ENCODE measurements at regions not wholly inside any gene's neighbourhood (a gene's known extent, or its start where the extent isn't known, plus 50 kb on each side); places are given as distances from the start of the nearest gene placed in this dataset.

DNA sequence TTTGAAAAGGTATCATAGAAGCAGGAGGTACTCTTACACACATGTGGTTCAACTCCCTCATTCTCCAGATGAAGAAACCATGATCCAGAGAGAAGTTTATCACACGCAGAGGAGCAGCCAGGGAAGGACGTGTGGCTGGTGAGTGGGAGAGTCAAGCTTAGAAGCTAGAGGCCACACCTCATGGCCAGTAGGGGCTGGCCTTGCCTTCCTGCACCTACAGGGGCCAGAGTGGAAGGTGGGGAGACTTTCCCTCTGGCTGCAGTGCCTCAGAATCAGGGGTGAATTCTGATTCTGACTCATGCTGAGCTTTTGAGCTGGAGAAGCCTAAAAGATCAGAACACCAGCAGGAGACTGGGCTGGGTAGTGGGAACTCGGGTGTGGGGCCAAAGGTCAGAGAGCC, 1067.9 kb downstream of the BCL11B start:
- Histone ChIP-seq H3K4me3 (no peak overlapping the region), H3K27me3 (no peaks in the 10 kb centered on the region), H3K36me3 (no peaks in the 10 kb centered on the region), H3K27ac (no peak overlapping the region), H3K4me1 (no peaks in the 10 kb centered on the region), H3K9me3 (no peaks in the 10 kb centered on the region), H3K9ac (ENCODE audit: low read depth in 2 of 2, low read length in 2 of 2) (no peak overlapping the region)
- TF ChIP-seq, protein P1, sequence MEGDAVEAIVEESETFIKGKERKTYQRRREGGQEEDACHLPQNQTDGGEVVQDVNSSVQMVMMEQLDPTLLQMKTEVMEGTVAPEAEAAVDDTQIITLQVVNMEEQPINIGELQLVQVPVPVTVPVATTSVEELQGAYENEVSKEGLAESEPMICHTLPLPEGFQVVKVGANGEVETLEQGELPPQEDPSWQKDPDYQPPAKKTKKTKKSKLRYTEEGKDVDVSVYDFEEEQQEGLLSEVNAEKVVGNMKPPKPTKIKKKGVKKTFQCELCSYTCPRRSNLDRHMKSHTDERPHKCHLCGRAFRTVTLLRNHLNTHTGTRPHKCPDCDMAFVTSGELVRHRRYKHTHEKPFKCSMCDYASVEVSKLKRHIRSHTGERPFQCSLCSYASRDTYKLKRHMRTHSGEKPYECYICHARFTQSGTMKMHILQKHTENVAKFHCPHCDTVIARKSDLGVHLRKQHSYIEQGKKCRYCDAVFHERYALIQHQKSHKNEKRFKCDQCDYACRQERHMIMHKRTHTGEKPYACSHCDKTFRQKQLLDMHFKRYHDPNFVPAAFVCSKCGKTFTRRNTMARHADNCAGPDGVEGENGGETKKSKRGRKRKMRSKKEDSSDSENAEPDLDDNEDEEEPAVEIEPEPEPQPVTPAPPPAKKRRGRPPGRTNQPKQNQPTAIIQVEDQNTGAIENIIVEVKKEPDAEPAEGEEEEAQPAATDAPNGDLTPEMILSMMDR (IDR thresholded peaks at IDR 0.05), result no peak
- no peak for DNase-seq
- intact Hi-C loops (cut with DNase I), result no loop called here

DNA sequence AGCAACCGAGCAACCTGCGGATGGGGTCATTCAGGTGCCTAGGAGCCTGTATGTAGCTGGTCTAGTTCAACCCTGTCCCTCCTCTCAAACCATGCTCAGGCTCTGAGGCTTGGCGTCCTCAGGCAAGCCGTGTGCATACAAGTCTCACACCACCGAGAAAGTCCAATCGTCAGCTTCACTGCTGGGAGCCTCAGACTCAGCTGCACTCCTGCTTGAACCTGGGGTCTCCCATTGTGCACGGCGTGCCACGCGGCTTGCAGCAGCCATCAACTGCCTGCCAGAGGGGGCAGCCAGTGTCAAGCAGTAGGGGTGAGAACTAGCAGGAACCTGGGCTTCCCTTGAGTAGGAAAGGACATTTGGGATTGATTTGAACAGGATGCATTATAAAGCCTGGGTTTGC, 1064.6 kb downstream of the BCL11B start:
- Histone ChIP-seq H3K9me3 (no peaks in the 10 kb centered on the region), H3K4me3 (no peak overlapping the region), H3K27ac (no peak overlapping the region), H3K36me3 (no peaks in the 10 kb centered on the region), H3K27me3 (no peaks in the 10 kb centered on the region), H3K4me1 (no peaks in the 10 kb centered on the region), H3K9ac (ENCODE audit: low read depth in 2 of 2, low read length in 2 of 2) (no peak overlapping the region)
- no peak for DNase-seq
- TF ChIP-seq, protein P1 (IDR thresholded peaks at IDR 0.05), result no peak
- intact Hi-C loops (cut with DNase I), result no loop called here

DNA sequence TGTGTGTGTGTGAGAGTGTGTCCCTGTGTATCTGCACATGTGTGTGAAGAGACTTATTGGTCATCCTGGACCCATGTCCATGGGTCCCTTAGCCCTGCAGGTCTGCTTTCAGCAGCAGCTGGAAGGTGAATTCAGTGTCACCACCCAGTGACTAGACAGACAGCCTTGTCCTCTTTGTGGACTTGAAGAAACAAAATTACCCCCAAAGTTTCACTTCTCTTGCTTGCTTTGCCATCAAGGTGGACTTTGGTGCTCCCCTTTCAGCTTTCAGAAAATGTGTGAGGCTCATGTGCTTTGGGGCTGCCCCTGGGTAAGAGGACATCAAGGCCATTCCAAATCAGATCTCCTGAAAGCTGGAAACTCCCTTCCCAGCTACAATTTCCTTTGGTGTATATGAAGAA, 1063.8 kb downstream of the BCL11B start:
- no peaks in the 10 kb centered on the region for H3K4me1 ChIP-seq
- no peak overlapping the region for H3K4me3 ChIP-seq
- no peak overlapping the region for H3K9ac ChIP-seq (ENCODE audit: low read depth in 2 of 2, low read length in 2 of 2)
- no peak overlapping the region for H3K27ac ChIP-seq
- intact Hi-C loops (cut with DNase I), result no loop called here
- TF ChIP-seq, protein P1 (IDR thresholded peaks at IDR 0.05), result no peak
- DNase-seq, result no peak
- no peaks in the 10 kb centered on the region for H3K27me3 ChIP-seq
- no peaks in the 10 kb centered on the region for H3K9me3 ChIP-seq
- H3K36me3 ChIP-seq, result no peaks in the 10 kb centered on the region

- no peaks in the 10 kb centered on the region for H3K27me3 ChIP-seq
- no peak for DNase-seq
- no peaks in the 10 kb centered on the region for H3K9me3 ChIP-seq
- no peak overlapping the region for H3K27ac ChIP-seq
- no peaks in the 10 kb centered on the region for H3K4me1 ChIP-seq
- H3K4me3 ChIP-seq, result no peak overlapping the region
- TF ChIP-seq, protein P1 (IDR thresholded peaks at IDR 0.05), result no peak
- no peaks in the 10 kb centered on the region for H3K36me3 ChIP-seq
- H3K9ac ChIP-seq (ENCODE audit: low read depth in 2 of 2, low read length in 2 of 2), result no peak overlapping the region
- intact Hi-C loops (cut with DNase I), result no loop called here
Observed at GRCh38 chr14:98208943-98209342, 1063.1 kb downstream of the BCL11B start.

- Histone ChIP-seq H3K27me3 (no peaks in the 10 kb centered on the region), H3K27ac (no peak overlapping the region), H3K36me3 (no peaks in the 10 kb centered on the region), H3K9ac (ENCODE audit: low read depth in 2 of 2, low read length in 2 of 2) (no peak overlapping the region), H3K9me3 (no peaks in the 10 kb centered on the region), H3K4me3 (no peak overlapping the region), H3K4me1 (no peaks in the 10 kb centered on the region)
- DNase-seq, result no peak
- TF ChIP-seq, protein P1 (IDR thresholded peaks at IDR 0.05), result no peak
- intact Hi-C loops (cut with DNase I), result no loop called here
Observed at GRCh38 chr14:98210045-98210672, 1061.8 kb downstream of the BCL11B start.

Data from colonic mucosa (tissue), 4 donors.